OCI-LY7 (cell line): ENCODE measurements at regions not wholly inside any gene's neighbourhood (a gene's known extent, or its start where the extent isn't known, plus 50 kb on each side); places are given as distances from the start of the nearest gene placed in this dataset.

ENCODE experiments used
- CTCF ChIP-seq: fragments of 200-600 bp; sonication (generic); conservative IDR thresholded peaks from 2 replicates; pipeline ENCODE4 v1.5.1; 2014; ENCODE audit warnings: mild to moderate bottlenecking, antibody characterized with exemption, low read length, moderate library complexity, mixed read lengths
- EZH2phosphoT487 ChIP-seq: fragments of 200-600 bp; sonication (generic); IDR thresholded peaks from 2 replicates; pipeline ENCODE4 v1.6.1; 2018; ENCODE audit warnings: low read depth, borderline replicate concordance, mild to moderate bottlenecking, mixed run types, antibody characterized with exemption, low read length, moderate library complexity, mixed read lengths

- no peak for TF ChIP-seq CTCF
- no peak for TF ChIP-seq EZH2phosphoT487
Observed at GRCh38 chr4:10302096-10302495, 155.1 kb downstream of the ZNF518B start.
